GM21825 (cell line): ENCODE measurements at regions not wholly inside any gene's neighbourhood (a gene's known extent, or its start where the extent isn't known, plus 50 kb on each side); places are given as distances from the start of the nearest gene placed in this dataset.

Experiments used
- ATAC-seq: cut with Tn5 transposase; IDR thresholded peaks from one replicate; pipeline ENCODE4 v1.9.1; 2021; ENCODE audit warnings: mild to moderate bottlenecking, moderate library complexity; ENCODE audit not compliant: unreplicated experiment

DNA sequence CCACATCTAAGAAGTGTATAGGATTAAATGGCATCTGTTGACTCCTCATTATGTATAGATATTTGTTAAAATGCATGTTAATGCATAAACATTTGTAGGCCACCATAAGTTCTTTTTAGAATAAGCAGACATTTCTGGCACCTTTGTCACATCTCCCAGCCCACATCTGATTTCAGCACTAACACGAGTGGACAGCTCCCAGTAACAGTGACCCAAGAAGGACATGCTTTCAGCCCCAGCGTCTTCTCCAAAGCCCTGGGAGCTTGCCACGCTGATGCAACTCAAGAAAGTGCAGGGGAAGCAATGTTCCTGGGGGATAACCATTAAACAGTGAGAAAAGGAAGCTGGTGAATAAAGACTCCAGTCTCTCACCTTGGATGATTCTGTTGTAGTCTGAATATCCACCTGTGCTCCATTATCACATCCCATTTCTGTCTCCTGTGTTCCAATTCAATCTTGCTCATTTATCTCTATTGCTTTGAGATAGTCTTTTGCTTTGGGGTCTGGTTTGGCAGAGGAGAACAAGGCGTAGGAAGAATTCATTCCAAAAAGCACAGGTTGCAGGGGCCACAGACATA lies 182.6 kb upstream of the THSD7B start:
- ATAC-seq, result no peak

- no peak for ATAC-seq
Observed at GRCh38 chr2:136572335-136572734, 193.0 kb upstream of the THSD7B start.

- ATAC-seq, result no peak
Observed at GRCh38 chr2:136557203-136557602, 208.1 kb upstream of the THSD7B start.

- no peak for ATAC-seq
Observed at GRCh38 chr2:136550181-136550580, 215.2 kb upstream of the THSD7B start.

DNA sequence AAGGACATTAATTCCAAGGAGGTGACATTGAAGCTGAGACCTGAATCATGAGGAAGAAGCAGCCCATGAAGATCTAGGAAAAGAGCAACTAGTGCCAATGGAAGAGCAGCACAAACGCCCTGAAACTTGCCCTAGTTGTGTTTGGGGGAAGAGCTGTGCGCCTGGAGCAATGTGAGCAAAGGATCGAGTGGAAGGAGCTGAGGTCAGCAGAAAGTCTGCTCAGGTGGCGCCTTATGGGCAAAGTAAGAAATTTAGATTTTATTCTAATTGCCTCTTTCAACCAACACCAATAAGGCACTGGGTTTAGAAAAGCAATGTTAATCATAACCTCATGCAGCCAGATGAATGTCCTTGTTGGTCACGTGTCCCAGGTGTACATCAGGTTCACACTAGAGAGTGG lies 226.0 kb upstream of the THSD7B start:
- no peak for ATAC-seq

GRCh38 chr2:136538489-136538888 lies 226.9 kb upstream of the THSD7B start:
- no peak for ATAC-seq

DNA sequence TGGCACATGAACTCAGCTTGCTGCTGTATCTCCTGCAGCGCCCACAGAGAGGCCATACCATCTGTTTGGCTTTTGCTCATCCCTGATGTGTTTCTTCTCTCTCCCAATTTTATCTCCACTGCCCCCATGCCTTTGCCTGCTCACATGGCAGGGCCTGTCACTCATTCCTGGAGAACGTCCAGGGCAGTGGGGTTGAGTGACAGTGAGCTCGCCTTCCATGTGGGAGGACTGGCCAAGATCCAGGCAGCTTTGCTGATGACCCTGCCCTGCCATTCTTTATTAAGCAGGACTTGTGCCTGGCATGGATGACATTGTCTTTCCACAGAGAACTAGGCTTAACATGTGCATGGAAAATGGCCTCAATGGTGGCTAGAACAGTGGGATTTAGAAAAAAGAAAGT lies 230.5 kb upstream of the THSD7B start:
- ATAC-seq, result no peak

DNA sequence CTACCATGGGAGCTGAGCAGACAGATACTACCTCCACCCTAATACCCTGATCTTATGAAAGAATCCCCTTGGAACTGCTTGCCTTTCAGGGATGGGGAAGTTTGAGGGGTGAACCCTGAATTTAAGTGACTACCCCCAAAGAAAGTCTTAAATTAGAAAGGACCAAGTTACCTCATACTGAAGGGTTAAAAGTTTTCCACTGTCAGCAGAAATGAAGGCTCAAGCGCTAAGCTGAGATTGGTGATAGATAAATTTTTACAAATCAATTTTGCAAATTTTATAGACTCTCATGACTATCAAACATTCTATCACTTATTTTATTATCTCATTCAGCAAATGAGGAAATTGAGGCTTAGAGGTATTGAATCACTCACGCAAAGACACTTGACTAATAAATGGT lies 233.2 kb upstream of the THSD7B start:
- ATAC-seq, result no peak

DNA sequence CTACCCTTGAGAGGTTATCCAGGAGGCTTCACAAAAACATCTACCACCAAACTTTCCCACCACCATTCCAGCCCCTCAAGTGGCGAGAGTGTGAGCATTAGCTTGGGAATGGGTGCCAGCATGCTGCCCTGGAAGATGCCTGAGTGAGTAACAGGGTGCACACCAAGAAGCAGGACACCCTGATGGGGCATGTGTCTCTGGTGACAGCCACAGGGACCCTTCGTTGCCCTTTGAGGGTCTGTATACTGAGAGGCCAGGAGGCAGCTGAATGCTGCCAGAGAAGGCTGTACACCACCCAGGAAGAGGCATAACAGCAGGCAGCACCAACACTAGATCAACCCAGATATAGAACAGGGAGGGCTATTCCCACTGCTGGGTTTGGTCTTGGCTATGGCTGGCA lies 233.6 kb upstream of the THSD7B start:
- no peak for ATAC-seq

- no peak for ATAC-seq
Observed at GRCh38 chr2:136530146-136530545, 235.2 kb upstream of the THSD7B start.

- ATAC-seq, result no peak
Observed at GRCh38 chr2:136527560-136527959, 237.8 kb upstream of the THSD7B start.

DNA sequence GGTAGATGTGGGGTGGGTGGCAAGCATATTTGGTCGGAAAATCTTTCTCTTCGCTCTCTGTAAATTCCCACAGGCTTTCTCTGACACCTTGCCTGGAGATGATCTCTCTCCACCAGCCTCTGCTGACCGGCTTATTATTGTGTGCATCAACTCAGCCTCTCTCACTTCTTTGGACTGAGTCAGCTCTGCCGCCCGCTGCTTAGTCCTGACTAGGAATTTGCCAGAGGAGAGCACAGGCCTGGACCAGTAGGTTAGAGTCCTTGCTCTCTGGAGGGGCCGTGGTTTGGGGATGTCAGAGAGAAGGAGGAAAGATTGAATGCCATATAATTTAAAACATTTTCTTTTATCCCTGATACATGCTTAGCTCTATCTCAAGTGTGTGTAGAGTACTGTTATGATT lies 242.6 kb upstream of the THSD7B start:
- no peak for ATAC-seq

GRCh38 chr2:136517716-136518115 lies 247.6 kb upstream of the THSD7B start:
- no peak for ATAC-seq

- no peak for ATAC-seq
Observed at GRCh38 chr2:136510244-136510643, 255.1 kb upstream of the THSD7B start.

- no peak for ATAC-seq
Observed at GRCh38 chr2:136505462-136505861, 259.9 kb upstream of the THSD7B start.

GRCh38 chr2:136502660-136503059 lies 262.7 kb upstream of the THSD7B start:
- no peak for ATAC-seq

DNA sequence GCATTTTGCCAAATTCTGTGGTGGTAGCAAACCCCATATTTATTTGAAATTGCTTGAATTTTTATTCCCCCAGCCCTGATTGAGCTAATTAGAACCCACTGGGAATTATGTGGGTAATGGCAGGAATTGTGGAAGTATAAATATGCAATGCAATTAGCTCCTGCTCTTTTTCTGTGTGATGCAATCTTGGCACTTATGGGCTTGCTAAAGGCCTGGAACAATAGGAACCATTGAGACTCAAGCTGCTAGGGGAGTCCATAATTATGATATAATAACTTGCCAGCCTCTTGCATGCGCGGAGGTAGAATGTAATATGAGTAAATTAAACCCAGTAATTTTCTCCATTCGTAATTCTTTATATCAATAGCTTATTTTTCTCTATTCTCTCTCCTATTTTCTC lies 267.6 kb upstream of the THSD7B start:
- no peak for ATAC-seq

DNA sequence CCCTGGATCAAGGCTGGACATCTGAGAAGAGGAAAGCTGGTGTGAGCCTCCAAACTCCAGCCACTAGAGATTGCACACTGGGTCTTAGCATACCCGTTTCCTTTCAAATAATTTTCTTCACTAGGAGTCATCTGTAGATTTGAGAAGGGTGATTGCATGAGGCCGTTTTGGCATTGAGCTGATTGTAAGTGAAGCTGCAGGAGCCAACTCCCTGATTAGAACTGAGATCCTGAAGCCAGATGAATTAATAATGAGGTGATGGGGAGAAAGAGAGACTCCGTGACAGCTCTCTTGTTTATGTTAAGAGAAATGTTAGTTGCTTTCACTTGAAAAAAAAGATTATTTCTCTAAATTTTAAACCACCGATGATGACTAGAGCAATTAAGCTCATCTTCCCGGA lies 268.4 kb upstream of the THSD7B start:
- no peak for ATAC-seq

DNA sequence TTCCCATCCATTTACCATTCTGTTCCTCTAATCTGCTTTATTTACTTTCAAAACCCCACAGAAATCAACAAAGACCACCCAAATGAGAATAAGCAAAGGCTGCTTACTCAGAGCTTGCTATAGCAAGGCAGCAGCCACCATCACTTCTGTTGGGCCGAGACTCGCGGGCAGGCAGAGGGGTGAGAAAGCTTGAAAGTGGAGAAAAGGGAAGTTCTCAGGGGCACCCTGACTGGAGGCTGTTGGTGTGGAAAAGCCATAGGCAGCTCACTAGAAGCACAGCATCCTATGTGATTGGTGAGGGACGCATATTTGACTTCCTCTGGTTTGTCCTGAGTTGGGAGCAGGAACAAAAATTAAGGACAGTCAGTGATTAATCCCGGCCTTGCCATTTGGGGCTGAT lies 269.7 kb upstream of the THSD7B start:
- ATAC-seq, result no peak

DNA sequence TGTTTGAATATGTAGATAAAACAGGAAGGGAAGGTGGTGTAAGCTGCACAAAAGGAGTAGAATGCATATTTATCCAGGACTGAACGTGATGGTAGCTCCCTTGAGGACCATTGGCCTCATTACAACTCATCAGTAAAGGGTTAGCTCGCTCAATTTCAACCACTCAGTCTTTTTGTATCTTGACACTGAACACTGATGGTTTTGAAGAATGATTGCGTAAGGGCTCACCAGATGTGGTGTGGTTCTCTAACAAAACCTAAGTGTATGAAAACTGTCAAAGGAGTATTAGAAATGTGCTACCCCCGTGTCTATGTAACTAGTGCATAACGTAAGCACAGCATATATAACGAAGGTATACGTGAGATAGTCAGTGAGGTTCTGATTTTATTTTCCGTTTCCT lies 272.4 kb upstream of the THSD7B start:
- no peak for ATAC-seq

DNA sequence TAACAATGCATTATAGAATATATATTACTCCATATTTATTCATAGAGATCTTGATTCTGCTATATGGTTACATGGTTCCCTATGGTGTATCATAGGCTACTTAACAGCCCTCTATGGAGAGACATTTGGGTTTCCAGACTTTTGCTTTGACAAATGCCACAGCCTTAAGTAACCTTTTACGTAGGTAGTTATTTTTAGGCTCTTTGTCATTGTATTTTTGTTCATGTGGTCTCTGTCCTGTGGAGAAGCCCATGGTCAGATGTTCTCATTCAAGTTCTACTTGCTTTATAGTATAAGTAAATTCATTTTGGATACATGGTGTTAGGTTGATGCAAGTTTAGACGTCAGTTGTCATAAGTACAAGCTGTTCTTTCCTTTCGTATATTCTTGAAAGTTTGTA lies 275.2 kb upstream of the THSD7B start:
- no peak for ATAC-seq

DNA sequence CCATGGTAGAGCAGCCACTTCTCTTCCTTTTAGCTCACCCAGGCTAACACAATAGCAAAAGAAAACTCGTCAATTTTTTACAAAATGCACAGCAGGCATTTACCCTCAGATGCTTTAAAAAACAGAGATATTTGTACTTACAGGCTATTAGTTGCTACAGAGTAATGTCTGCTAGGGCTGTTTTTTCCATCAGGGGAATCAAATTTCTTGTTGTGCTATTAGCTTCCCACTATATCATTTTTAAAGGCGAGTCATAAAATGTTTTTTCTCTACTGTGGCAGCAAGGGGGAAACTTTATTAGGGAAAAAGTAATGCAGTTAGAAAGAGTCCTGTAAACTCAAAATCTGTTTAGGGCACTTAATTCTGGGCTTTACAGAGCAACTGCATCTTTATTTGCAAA lies 277.9 kb upstream of the THSD7B start:
- no peak for ATAC-seq

GRCh38 chr2:136486115-136486514 lies 279.2 kb upstream of the THSD7B start:
- no peak for ATAC-seq

DNA sequence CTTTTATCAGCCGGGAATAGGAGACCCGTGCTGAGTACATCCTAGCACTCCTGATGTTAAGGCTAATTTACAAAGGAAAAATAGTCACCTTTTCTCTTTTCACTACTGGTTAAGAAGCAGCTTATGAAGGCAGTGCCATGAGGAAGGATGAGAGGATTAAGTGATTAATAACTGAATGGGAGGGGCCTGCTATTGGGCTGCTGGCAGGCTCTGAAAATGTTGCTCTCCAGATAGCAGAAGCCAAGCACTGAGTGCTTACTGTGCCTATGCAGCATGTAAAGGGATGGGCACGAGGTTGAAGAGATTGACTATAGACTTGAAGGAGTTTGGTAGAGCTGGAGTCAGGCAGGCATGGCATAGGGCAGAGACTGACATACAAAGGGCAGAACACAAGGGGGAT lies 282.4 kb upstream of the THSD7B start:
- no peak for ATAC-seq
